ENCODE measurements at regions not wholly inside any gene's neighbourhood (a gene's known extent, or its start where the extent isn't known, plus 50 kb on each side); places are given as distances from the start of the nearest gene placed in this dataset.

DNA sequence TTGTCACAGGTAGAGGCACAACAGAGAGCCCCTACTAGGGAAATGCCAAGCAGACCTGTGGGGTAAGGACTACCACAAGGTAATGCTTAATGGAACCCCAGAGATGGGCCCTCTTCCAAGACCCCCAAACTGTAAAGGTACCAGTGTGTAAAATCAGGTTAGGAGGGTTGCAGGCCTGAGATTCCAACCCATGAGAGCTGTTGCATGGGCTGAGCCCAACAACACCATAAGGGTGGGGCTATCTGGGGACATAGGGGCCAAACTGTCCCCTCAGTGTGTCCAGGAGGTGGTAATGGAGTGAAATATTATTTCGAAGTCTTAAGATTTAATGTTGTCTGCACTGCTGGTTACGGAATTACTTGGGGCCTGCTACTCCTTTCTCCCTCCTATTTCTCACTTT, 620.2 kb downstream of the ETNK1 start:
- TF ChIP-seq EP300 (IDR thresholded peaks at IDR 0.05): no peak
- TF ChIP-seq, protein P1, sequence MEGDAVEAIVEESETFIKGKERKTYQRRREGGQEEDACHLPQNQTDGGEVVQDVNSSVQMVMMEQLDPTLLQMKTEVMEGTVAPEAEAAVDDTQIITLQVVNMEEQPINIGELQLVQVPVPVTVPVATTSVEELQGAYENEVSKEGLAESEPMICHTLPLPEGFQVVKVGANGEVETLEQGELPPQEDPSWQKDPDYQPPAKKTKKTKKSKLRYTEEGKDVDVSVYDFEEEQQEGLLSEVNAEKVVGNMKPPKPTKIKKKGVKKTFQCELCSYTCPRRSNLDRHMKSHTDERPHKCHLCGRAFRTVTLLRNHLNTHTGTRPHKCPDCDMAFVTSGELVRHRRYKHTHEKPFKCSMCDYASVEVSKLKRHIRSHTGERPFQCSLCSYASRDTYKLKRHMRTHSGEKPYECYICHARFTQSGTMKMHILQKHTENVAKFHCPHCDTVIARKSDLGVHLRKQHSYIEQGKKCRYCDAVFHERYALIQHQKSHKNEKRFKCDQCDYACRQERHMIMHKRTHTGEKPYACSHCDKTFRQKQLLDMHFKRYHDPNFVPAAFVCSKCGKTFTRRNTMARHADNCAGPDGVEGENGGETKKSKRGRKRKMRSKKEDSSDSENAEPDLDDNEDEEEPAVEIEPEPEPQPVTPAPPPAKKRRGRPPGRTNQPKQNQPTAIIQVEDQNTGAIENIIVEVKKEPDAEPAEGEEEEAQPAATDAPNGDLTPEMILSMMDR (IDR thresholded peaks at IDR 0.05): no peak
